Choroid plexus epithelial cell (primary cell): ENCODE measurements at regions not wholly inside any gene's neighbourhood (a gene's known extent, or its start where the extent isn't known, plus 50 kb on each side); places are given as distances from the start of the nearest gene placed in this dataset.

ENCODE experiments used
- DNase-seq: peaks from one replicate; pipeline ENCODE4 v3.0.0-alpha.2; 2010; ENCODE audit warnings: low read depth
- H3K4me3 ChIP-seq: 2 replicates; pipeline ENCODE4 v1.5.1; 2011; ENCODE audit warnings: low read depth, mild to moderate bottlenecking, control low read depth, low read length, moderate library complexity
- TF ChIP-seq, protein P1 (sequence below): conservative IDR thresholded peaks from 2 replicates; pipeline ENCODE4 v1.5.1; 2011; ENCODE audit warnings: low read depth, mild to moderate bottlenecking, control low read depth, inconsistent platforms, low read length, moderate library complexity

DNA sequence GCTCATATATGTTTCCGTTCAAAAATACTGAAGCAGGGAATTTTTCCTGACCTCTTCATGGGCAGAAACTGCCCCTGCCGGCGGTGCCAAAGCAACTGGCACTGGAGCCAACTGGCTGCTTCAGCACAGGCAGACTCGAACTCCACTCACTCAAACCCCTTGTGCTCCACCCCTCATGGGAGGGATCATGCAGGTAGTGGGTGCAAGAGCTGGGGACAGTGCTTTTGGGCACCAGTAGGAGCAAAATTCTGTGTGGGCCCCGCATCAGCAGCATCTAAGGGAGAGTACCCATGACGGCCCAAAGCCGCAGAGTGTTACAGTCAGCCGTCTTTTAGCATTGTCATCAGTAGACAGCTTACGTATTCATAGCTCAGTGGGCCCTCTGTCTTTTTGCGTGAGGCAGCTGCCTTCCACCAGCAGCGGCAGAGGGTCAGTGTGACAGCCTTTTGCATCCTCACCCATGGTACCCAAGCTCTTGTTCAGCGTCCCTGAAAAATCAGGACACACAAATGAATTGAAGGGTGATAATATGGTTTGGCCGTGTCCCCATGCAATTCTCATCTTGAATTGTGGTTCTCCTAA is 393.8 kb downstream of the SLITRK6 start:
- DNase-seq = no peak
- TF ChIP-seq, protein P1, sequence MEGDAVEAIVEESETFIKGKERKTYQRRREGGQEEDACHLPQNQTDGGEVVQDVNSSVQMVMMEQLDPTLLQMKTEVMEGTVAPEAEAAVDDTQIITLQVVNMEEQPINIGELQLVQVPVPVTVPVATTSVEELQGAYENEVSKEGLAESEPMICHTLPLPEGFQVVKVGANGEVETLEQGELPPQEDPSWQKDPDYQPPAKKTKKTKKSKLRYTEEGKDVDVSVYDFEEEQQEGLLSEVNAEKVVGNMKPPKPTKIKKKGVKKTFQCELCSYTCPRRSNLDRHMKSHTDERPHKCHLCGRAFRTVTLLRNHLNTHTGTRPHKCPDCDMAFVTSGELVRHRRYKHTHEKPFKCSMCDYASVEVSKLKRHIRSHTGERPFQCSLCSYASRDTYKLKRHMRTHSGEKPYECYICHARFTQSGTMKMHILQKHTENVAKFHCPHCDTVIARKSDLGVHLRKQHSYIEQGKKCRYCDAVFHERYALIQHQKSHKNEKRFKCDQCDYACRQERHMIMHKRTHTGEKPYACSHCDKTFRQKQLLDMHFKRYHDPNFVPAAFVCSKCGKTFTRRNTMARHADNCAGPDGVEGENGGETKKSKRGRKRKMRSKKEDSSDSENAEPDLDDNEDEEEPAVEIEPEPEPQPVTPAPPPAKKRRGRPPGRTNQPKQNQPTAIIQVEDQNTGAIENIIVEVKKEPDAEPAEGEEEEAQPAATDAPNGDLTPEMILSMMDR = no peak
- H3K4me3 ChIP-seq = no peak overlapping the region

- no peak overlapping the region for H3K4me3 ChIP-seq
- peak; percentile 9 for DNase-seq
- TF ChIP-seq, protein P1 = no peak
Observed at GRCh38 chr13:85386424-85386823, 412.8 kb downstream of the SLITRK6 start.

DNA sequence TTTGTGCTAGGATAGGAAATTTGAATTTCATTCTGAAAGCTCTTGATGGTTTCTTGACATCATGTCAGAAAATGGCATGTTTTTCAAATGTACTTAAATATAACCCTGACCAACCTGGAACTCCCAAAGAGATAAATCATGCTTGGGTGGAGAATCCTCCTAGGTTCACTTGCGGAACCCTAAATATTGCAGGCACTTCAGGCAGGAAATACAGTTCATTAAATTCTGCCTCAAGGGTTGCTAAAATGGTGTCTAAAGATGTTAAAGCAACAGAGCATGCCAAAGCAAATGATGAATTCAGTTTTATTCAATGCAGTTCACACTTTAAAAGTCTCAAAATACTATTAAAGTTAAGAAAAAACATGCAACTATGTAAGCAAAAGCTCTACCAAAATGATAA is 415.9 kb downstream of the SLITRK6 start:
- DNase-seq = no peak
- H3K4me3 ChIP-seq = no peak overlapping the region

DNA sequence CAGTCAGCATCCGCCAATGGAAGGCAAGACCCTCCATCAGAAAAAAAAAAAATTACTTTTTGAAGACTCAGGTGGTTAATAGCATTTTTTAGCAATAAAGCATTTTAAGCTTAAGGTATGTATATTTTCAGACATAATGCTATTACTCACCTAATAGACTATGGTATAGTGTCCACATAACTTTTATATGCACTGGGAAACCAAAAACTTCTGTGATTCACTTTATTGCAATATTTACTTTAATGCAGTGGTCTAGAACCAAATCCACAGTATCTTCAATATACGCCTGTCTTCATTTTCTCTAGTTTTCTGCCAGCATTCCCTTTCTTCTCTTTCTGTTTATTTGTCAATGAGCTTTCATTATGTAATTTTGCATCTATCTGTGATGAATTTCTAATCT is 418.1 kb downstream of the SLITRK6 start:
- H3K4me3 ChIP-seq = no peak overlapping the region
- no peak for DNase-seq
- TF ChIP-seq, protein P1 = no peak

More for the DNA sequence above, 415.9 kb downstream of the SLITRK6 start:
- TF ChIP-seq, protein P1 = no peak

DNA sequence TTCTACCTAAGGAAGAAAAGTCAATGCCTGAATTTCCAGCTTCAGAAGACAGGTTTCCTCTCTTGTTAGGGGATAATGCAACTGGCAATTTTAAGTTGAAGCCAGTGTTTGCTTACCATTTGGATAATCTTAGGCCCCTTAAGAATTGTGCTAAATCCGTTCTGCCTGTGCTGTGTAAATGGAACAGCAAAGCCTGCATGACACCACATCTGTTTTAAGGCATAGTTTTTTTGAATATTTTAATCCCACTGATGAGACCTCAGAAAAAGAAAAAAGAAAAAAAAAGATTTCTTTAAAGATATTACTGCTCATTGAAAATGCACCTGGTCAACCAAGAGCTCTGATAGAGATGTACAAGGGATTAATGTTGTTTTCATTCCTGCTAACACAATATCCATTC is 419.2 kb downstream of the SLITRK6 start:
- H3K4me3 ChIP-seq = no peak overlapping the region
- TF ChIP-seq, protein P1 = no peak

DNA sequence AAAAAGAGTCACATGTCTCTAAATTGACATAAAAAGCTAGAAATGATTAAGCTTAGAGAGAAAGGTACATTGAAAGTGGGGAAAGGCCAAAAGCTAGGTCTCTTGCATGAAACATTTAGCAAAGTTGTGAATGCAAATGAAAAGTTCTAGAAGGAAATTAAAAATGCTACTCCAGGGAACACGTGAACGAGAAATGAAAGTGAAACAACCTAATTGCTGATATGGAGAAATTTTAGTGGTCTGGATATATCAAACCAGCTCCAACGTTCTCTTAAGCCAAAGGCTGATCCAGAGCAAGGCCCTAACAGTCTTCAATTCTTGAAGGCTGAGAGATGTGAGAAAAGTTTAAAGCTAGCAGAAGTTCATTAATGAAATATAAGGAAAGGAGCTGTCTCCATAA is 419.8 kb downstream of the SLITRK6 start:
- TF ChIP-seq, protein P1 = no peak
- no peak overlapping the region for H3K4me3 ChIP-seq
- peak; percentile 6 for DNase-seq

More for the DNA sequence above, 419.2 kb downstream of the SLITRK6 start:
- DNase-seq = no peak

GRCh38 chr13:85377783-85378182 is 421.4 kb downstream of the SLITRK6 start:
- TF ChIP-seq, protein P1 = no peak
- DNase-seq = no peak
- no peak overlapping the region for H3K4me3 ChIP-seq
